HepG2 (cell line): ENCODE measurements at regions not wholly inside any gene's neighbourhood (a gene's known extent, or its start where the extent isn't known, plus 50 kb on each side); places are given as distances from the start of the nearest gene placed in this dataset.

Source experiments
- ATAC-seq: fragments of 200-7000 bp; cut with Tn5 transposase; 3 replicates; pipeline ENCODE4 v1.9.1; 2020; ENCODE audit warnings: mild to moderate bottlenecking, moderate library complexity
- BruUV-seq: library from RNA; stranded (reverse); fragments of 400-500 nt; replicated peaks from 2 replicates; lab custom pipeline; 2021; lab: Mats Ljungman, UMichigan
- CTCF ChIA-PET: fragments of 300-600 bp; formaldehyde crosslinking; extraction: SDS; loops from one replicate; lab custom pipeline; 2021; ENCODE audit warnings: low total read pairs, inconsistent platforms, low intra/inter-chr PET ratio; lab: Yijun Ruan, JAX
- POLR2A ChIA-PET: fragments of 350-600 bp; sonication (Branson Sonifier 250); formaldehyde crosslinking; loops from one replicate; lab custom pipeline; 2020; ENCODE audit warnings: antibody characterized with exemption, inconsistent platforms; lab: Yijun Ruan, JAX
- DNase-seq: peaks from one replicate; pipeline ENCODE4 v3.0.0-alpha.2; 2015; ENCODE audit warnings: low spot score
- FAIRE-seq: peaks from 3 replicates; lab custom pipeline; 2011; peaks lifted over from hg19 to GRCh38; lab: Jason Lieb, UNC
- H2AFZ ChIP-seq: one replicate; pipeline ENCODE4 v1.6.1; 2011; ENCODE audit warnings: low read length, inconsistent platforms
- H3K27ac ChIP-seq: fragments of 300-600 bp; 3 replicates; pipeline ENCODE4 v1.8.0; 2011; ENCODE audit warnings: mixed run types, mild to moderate bottlenecking, mixed read lengths, low read length, inconsistent platforms; ENCODE audit not compliant: insufficient read depth; ENCODE audit errors: extremely low read length
- H3K27me3 ChIP-seq, 2 experiments: fragments of 200-600 bp in 1 of 2; 2 replicates in 1 of 2; 3 replicates in 1 of 2; pipeline versions ENCODE4 v1.6.0 to v1.8.0; 2011; ENCODE audit warnings: low read length in 2 of 2, mild to moderate bottlenecking in 2 of 2, moderate library complexity in 2 of 2, inconsistent platforms in 1 of 2; ENCODE audit not compliant: insufficient read depth in 2 of 2, control insufficient read depth in 1 of 2
- H3K36me3 ChIP-seq, 2 experiments: fragments of 200-600 bp in 1 of 2; replicated peaks in 1 of 2; 2 replicates in 1 of 2; 3 replicates in 1 of 2; pipeline versions ENCODE4 v1.5.1 to v1.8.0; 2011; ENCODE audit warnings: low read length in 2 of 2, inconsistent platforms in 1 of 2; ENCODE audit not compliant: insufficient read depth in 2 of 2, control insufficient read depth in 1 of 2
- H3K4me1 ChIP-seq: 2 replicates; pipeline ENCODE4 v1.5.1; 2012; ENCODE audit warnings: low read length, inconsistent platforms; ENCODE audit not compliant: insufficient read depth
- H3K4me2 ChIP-seq: 2 replicates; pipeline ENCODE4 v1.6.0; 2011; ENCODE audit warnings: low read depth, low read length, inconsistent platforms
- H3K4me3 ChIP-seq, 3 experiments: fragments of 200-600 bp in 1 of 3; sonication (generic), shearing (Covaris generic) in 1 of 3; replicated peaks in 1 of 3; 2 replicates each; pipeline ENCODE4 v1.5.1; 2011 to 2016; ENCODE audit warnings: low read length in 3 of 3, inconsistent platforms in 2 of 3, low read depth in 2 of 3, mild to moderate bottlenecking in 2 of 3, control low read depth in 1 of 3, mixed read lengths in 1 of 3; ENCODE audit not compliant: insufficient read depth in 1 of 3
- H3K79me2 ChIP-seq: one replicate; pipeline ENCODE4 v1.6.1; 2011; ENCODE audit warnings: low read length, inconsistent platforms; ENCODE audit not compliant: insufficient read depth
- H3K9ac ChIP-seq: 2 replicates; pipeline ENCODE4 v1.6.0; 2011; ENCODE audit warnings: mild to moderate bottlenecking, low read depth, low read length, inconsistent platforms; ENCODE audit not compliant: insufficient read depth
- H3K9me3 ChIP-seq: 2 replicates; pipeline ENCODE4 v1.5.1; 2012; ENCODE audit warnings: mild to moderate bottlenecking, low read length
- H4K20me1 ChIP-seq: 2 replicates; pipeline ENCODE4 v1.6.0; 2011; ENCODE audit warnings: inconsistent platforms, mild to moderate bottlenecking, low read length, moderate library complexity; ENCODE audit not compliant: insufficient read depth
- FLYWCH1 ChIP-seq: sonication (generic); formaldehyde crosslinking; IDR thresholded peaks from 2 replicates; pipeline ENCODE4 v1.8.1; 2023; ENCODE audit warnings: mild to moderate bottlenecking, missing genetic modification reagents
- FOXM1 ChIP-seq: sonication (generic); formaldehyde crosslinking; IDR thresholded peaks from 2 replicates; pipeline ENCODE4 v1.5.0; 2020; ENCODE audit warnings: missing genetic modification reagents
- GTF3A ChIP-seq: sonication (generic); formaldehyde crosslinking; conservative IDR thresholded peaks from 2 replicates; pipeline ENCODE4 v1.4.0; 2020; ENCODE audit warnings: mild to moderate bottlenecking, missing genetic modification reagents
- HOXA7 ChIP-seq: sonication (generic); formaldehyde crosslinking; IDR thresholded peaks from 2 replicates; pipeline ENCODE4 v1.8.1; 2022; ENCODE audit warnings: mild to moderate bottlenecking, missing genetic modification reagents, moderate library complexity
- KDM3A ChIP-seq: IDR thresholded peaks from 2 replicates; pipeline ENCODE4 v1.6.1; 2018; ENCODE audit warnings: low read depth, missing compliant biosample characterization
- KLF12 ChIP-seq: sonication (generic); formaldehyde crosslinking; IDR thresholded peaks from 2 replicates; pipeline ENCODE4 v1.4.0; 2020; ENCODE audit warnings: missing genetic modification reagents, borderline replicate concordance
- MBNL3 ChIP-seq: fragments of 250-450 bp; sonication (Bioruptor Pico); conservative IDR thresholded peaks from 2 replicates; pipeline ENCODE4 v1.8.0; 2022; ENCODE audit warnings: mild to moderate bottlenecking, inconsistent platforms
- MEIS1 ChIP-seq: sonication (generic); formaldehyde crosslinking; IDR thresholded peaks from 2 replicates; pipeline ENCODE4 v1.9.0; 2021; ENCODE audit warnings: mild to moderate bottlenecking, missing genetic modification reagents, moderate library complexity, borderline replicate concordance
- MIER3 ChIP-seq: IDR thresholded peaks from 2 replicates; pipeline ENCODE4 v1.6.1; 2016; ENCODE audit warnings: missing compliant biosample characterization, borderline replicate concordance
- PAWR ChIP-seq: sonication (generic); formaldehyde crosslinking; IDR thresholded peaks from 2 replicates; pipeline ENCODE4 v1.4.0; 2020; ENCODE audit warnings: missing genetic modification reagents, mild to moderate bottlenecking, borderline replicate concordance
- RXRB ChIP-seq: IDR thresholded peaks from 2 replicates; pipeline ENCODE4 v1.6.1; 2016; ENCODE audit warnings: borderline replicate concordance, missing genetic modification reagents, missing compliant biosample characterization
- TCF7L2 ChIP-seq: IDR thresholded peaks from 2 replicates; pipeline ENCODE4 v1.6.1; 2011; ENCODE audit warnings: mild to moderate bottlenecking, low read depth, low read length, moderate library complexity
- ZNF329 ChIP-seq: sonication (generic); formaldehyde crosslinking; IDR thresholded peaks from 2 replicates; pipeline ENCODE4 v1.9.0; 2021; ENCODE audit warnings: low read depth, mild to moderate bottlenecking, missing genetic modification reagents
- ZNF496 ChIP-seq: sonication (generic); formaldehyde crosslinking; IDR thresholded peaks from 2 replicates; pipeline ENCODE4 v1.8.1; 2023; ENCODE audit warnings: mild to moderate bottlenecking, moderate library complexity, missing genetic modification reagents; ENCODE audit not compliant: insufficient replicate concordance
- ZNF564 ChIP-seq: sonication (generic); formaldehyde crosslinking; IDR thresholded peaks from 2 replicates; pipeline ENCODE4 v1.8.1; 2023; ENCODE audit warnings: mild to moderate bottlenecking, missing genetic modification reagents
- ZNF746 ChIP-seq: sonication (generic); formaldehyde crosslinking; IDR thresholded peaks from 2 replicates; pipeline ENCODE4 v1.8.0; 2022; ENCODE audit warnings: mild to moderate bottlenecking, missing genetic modification reagents
- ZNF776 ChIP-seq: sonication (generic); formaldehyde crosslinking; IDR thresholded peaks from 2 replicates; pipeline ENCODE4 v1.4.0; 2020; ENCODE audit warnings: mild to moderate bottlenecking, missing genetic modification reagents
- ZNF792 ChIP-seq: IDR thresholded peaks from 2 replicates; pipeline ENCODE4 v1.6.1; 2016
- WGBS: methylation state at CpG from one replicate; pipeline ENCODE4 v1.1.6; 2017; ENCODE audit warnings: low lambda C conversion rate; 5-methylcytosine and 5-hydroxymethylcytosine counted together
- in situ Hi-C: cut with HindIII; loops from 2 replicates; pipeline ENCODE4 v1.10.0; 2017; ENCODE audit warnings: low pct_unique_long_range_greater_than_20kb; ENCODE audit not compliant: extremely low pct_ligation_motif_present
- intact Hi-C: fragments of 100-400 bp; cut with micrococcal nuclease; formaldehyde crosslinking; loops from one replicate; pipeline ENCODE4 v1.10.0; 2022; ENCODE audit not compliant: unreplicated experiment

GRCh38 chr12:125688223-125688622, 623.0 kb downstream of the AACS start:
- Histone ChIP-seq H3K79me2 (no peaks in the 10 kb centered on the region), H3K4me3 (no peak overlapping the region), H3K9me3 (no peaks in the 10 kb centered on the region), H3K4me1 (no peaks in the 10 kb centered on the region), H3K4me2 (no peak overlapping the region), H2AFZ (no peak overlapping the region), H3K36me3 (no peaks in the 10 kb centered on the region), H3K9ac (no peak overlapping the region), H3K27ac (no peak overlapping the region), H4K20me1 (no peaks in the 10 kb centered on the region), H3K27me3 (peaks cover 0 to 7% of the 10 kb centered on the region in 2 experiments; a peak in 1 of 5 replicates)
- no peak for FAIRE-seq
- ChIA-PET CTCF (no interaction called here), POLR2A (no interaction called here)
- no peak for DNase-seq
- BruUV-seq = no TSS peak
- in situ Hi-C loops = loop anchor here (10.0 kb wide), 1 partner anchor 153 kb away; no protein-coding TSS in a partner anchor
- TF ChIP-seq ZNF776 (CRISPR knock-in tag) (no peak), PAWR (CRISPR knock-in tag) (no peak), RXRB (CRISPR knock-in tag) (no peak), HOXA7 (CRISPR knock-in tag) (no peak), TCF7L2 (no peak), FOXM1 (CRISPR knock-in tag) (no peak), FLYWCH1 (no peak), KLF12 (no peak), ZNF564 (CRISPR knock-in tag) (no peak), KDM3A (CRISPR knock-in tag) (no peak), MBNL3 (CRISPR knock-in tag) (no peak), ZNF792 (no peak), ZNF329 (CRISPR knock-in tag) (no peak), MIER3 (CRISPR knock-in tag) (no peak), GTF3A (CRISPR knock-in tag) (no peak), MEIS1 (CRISPR knock-in tag) (no peak), ZNF746 (no peak), ZNF496 (CRISPR knock-in tag) (no peak)
- intact Hi-C loops = loop anchor here (10.0 kb wide), 1 partner anchor 503 kb away; the partner anchor contains the start of gene TMEM132B
- no peak for ATAC-seq
- no CpG with 5 or more reads among the region's 7 CpGs for WGBS
